GM21526 (cell line): ENCODE measurements at regions not wholly inside any gene's neighbourhood (a gene's known extent, or its start where the extent isn't known, plus 50 kb on each side); places are given as distances from the start of the nearest gene placed in this dataset.

Source experiments
- ATAC-seq: cut with Tn5 transposase; IDR thresholded peaks from one replicate; pipeline ENCODE4 v1.9.1; 2021; ENCODE audit warnings: moderate library complexity; ENCODE audit not compliant: unreplicated experiment, low FRiP score

GRCh38 chr1:221439747-221440501, 302.0 kb downstream of the DUSP10 start:
- ATAC-seq, result no peak

DNA sequence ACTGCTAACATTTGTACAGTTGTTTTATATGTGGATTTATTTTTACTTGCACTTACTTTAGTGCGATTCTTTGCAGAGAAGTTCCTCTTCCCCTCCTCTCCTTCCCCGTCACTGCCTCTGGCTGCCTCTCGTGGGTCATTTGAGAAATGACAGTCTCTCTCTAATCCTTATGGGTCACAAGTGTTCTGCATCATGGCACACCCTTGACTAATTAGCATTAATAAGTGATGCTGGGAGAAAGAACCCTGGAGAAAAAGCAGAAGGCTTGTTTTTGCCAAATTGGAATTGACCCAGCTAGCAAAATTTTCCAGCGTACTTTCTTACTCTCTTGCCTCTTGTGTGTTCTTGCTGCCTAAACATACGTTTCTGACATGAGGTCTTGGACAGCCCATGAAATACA, 301.2 kb downstream of the DUSP10 start:
- ATAC-seq, result no peak

DNA sequence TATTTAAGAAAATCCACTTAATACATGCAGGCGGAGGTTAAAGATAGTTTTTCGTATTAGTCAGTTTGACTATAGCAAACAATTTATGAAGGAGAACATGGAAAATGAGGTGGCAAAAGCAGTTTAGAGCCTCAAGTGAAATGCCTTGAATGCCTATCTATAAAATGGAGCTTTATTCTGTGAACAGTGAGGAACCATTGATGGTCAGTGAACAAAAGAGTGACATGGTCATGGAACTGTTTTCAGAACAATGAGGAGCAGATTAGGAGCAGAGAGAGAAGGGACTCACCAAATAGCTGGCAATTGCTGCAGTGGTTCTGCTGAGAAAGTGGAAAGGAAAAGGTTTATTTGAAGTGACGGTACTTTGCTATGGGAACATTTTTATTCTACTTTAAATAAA, 299.8 kb downstream of the DUSP10 start:
- ATAC-seq, result no peak

- ATAC-seq, result no peak
These were observed 297.5 kb downstream of the DUSP10 start for GRCh38 chr1:221444346-221444745.

GRCh38 chr1:221448585-221449175, 293.2 kb downstream of the DUSP10 start:
- no peak for ATAC-seq

DNA sequence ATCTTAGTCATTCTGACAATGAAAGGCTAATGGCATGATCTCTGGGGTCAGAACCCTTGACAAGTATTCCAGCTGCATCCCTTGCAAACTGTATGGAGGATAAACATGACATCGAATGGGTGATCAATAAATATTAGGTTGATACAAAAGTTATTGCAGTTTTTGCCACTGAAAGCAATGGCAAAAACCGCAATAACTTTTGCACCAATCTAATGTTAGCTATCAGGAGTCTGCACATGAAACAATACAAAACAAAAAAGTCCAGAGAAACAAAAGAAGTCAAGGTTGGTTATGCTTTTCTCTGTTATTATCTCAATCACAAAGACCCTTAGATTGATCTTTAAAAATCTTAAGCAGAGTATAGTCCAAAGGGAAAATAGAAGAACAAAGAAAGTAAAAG, 292.7 kb downstream of the DUSP10 start:
- no peak for ATAC-seq

GRCh38 chr1:221449801-221450470, 292.0 kb downstream of the DUSP10 start:
- ATAC-seq, result no peak

DNA sequence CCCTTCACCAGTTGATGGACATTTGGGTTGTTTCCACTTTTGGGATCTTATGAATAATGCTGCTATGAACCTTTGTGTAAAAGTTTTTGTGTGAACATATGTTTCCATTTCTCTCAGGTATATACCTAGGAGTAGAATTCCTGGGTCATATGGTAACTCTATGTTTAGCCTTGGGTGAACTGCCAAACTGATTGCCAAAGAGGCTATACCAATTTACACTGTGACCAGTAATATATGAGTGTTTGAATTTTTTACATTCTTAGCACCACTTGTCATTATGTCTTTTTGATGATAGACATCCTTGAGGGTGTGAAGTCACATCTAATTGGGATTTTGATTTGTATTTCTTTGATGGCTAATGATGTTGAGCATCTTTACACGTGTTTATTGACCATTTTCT, 290.1 kb downstream of the DUSP10 start:
- ATAC-seq, result no peak

- no peak for ATAC-seq
These were observed 287.8 kb downstream of the DUSP10 start for GRCh38 chr1:221454096-221454495.

GRCh38 chr1:221456918-221457317, 285.0 kb downstream of the DUSP10 start:
- ATAC-seq, result no peak

GRCh38 chr1:221457685-221458446, 284.0 kb downstream of the DUSP10 start:
- ATAC-seq, result no peak

- ATAC-seq, result no peak
These were observed 283.3 kb downstream of the DUSP10 start for GRCh38 chr1:221458447-221459156.

DNA sequence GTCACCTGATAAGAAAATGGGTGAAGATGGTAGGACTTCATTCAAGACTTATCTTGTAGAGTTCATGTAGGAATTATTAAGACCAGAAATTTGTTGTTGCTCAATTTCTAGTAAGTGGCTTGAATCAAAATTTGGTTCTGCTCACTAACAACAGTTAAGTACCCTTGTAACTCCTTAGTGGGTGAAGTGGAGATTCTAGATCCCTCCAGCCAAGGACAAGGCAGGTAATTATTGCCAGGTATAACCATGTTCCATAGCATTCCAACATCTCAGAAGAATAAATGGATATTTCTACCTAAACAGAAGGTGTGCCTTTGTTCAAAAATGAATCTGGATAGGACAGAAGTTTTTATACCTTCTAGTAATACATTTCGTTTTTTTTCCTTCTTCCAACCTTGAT, 282.3 kb downstream of the DUSP10 start:
- ATAC-seq, result no peak

- ATAC-seq, result no peak
These were observed 279.5 kb downstream of the DUSP10 start for GRCh38 chr1:221462345-221462744.

DNA sequence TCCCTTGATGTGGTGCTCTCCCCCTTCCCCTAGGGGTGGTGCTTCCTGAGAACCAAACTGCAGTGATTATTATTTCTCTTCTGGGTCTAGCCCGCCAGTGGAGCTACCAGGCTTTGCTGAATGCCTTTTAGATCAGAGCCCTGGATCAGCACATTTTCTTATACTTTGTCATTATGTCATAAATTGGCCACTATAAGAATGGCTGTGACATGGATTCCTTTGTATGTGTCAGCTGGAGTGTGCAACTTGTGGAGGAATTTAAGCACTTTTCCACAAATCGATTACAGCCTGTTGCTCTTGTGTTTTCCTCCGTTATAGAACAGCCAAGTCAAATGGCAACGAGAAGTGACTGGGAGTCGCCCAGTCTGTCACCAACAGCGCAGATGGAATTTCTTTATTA, 273.3 kb downstream of the DUSP10 start:
- ATAC-seq, result no peak

GRCh38 chr1:221469476-221469875, 272.4 kb downstream of the DUSP10 start:
- ATAC-seq, result no peak

DNA sequence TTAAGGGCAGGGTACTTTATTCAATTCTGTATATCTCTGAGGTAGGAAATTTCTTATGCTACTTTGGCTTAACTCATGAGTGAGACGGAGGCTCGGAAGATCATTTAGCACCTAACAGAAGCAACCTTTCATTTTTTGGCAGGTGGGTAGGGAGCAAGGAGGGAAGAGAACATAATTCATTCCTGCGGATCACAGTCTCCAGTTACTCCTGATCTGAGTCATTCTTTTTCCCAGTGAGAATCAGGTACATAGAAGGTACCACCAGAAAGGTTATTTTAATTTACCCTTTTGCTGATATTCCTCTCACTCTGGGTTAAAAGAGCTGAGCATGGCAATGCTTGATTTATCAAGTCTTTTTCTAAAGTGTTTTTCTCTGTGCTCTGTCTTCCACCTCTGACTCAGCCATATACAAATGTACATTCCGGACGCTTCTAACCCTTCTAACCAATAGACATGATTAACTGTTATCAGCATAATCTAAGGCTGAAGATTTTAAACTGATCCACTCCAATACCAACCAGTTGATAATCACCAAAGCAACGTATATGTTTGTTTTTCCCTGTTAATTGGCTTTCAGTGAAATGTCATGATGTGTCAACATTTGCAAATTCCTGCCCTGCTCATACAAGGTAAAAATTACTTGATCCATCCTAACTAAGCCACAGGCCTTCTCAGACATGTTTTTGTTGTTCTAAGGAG, 271.7 kb downstream of the DUSP10 start:
- ATAC-seq, result no peak

- no peak for ATAC-seq
These were observed 268.5 kb downstream of the DUSP10 start for GRCh38 chr1:221473411-221473810.

DNA sequence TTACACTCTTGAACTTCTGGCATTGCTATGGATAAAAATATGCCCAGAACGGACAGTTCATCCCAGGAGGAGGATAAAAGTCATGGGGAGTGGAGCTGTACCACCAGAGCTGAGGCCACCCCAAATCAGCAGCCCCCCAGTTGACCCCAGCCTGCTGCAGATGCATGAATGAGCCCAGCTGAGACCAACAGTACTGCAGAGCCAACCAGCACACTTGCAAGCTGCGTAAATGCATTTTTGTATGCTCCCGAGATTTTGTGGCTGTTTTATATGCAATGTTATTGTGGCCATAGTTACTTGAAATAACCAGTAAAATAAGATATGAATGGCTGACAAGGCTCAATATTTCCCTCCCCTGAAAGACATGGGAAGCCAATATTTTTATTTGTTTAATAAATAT, 264.6 kb downstream of the DUSP10 start:
- ATAC-seq, result no peak
